Panc1 (cell line): ENCODE measurements at regions not wholly inside any gene's neighbourhood (a gene's known extent, or its start where the extent isn't known, plus 50 kb on each side); places are given as distances from the start of the nearest gene placed in this dataset.

Experiments used
- CTCF ChIP-seq: fragments of 450-650 bp; IDR thresholded peaks from 2 replicates; pipeline ENCODE4 v1.5.1; 2017; ENCODE audit warnings: mild to moderate bottlenecking
- TCF7L2 ChIP-seq: IDR thresholded peaks from 2 replicates; pipeline ENCODE4 v1.6.1; 2011; ENCODE audit warnings: mild to moderate bottlenecking, low read depth, low read length, inconsistent platforms

- TF ChIP-seq CTCF (no peak), TCF7L2 (no peak)
These were observed 125.4 kb upstream of the ANKH start for GRCh38 chr5:14996997-14997396.
